ENCODE measurements at regions not wholly inside any gene's neighbourhood (a gene's known extent, or its start where the extent isn't known, plus 50 kb on each side); places are given as distances from the start of the nearest gene placed in this dataset.

DNA sequence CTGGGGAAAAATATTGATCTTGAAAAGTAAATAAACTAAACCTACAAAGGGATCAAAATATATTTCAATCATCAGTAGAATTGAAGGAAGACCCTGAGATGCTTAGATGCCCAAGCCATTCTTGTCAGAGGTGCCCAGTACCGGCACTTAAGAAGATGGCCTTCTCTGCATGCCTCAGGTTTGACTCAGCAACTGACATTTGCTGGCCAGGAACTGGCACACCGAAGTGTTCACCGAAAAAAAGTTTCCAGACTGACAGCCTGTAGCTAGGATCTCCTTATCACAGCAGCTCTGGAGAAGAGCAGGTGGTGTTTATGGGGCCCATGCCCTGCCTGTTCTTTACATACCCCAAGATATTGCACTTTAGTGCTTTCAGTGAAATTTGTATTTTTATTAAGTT lies 203.2 kb downstream of the MOXD1 start (continued):
- TF ChIP-seq CHD7 (IDR thresholded peaks at IDR 0.05; ENCODE audit: insufficient replicate concordance, low read length) = no peak
- TF ChIP-seq, protein P1, sequence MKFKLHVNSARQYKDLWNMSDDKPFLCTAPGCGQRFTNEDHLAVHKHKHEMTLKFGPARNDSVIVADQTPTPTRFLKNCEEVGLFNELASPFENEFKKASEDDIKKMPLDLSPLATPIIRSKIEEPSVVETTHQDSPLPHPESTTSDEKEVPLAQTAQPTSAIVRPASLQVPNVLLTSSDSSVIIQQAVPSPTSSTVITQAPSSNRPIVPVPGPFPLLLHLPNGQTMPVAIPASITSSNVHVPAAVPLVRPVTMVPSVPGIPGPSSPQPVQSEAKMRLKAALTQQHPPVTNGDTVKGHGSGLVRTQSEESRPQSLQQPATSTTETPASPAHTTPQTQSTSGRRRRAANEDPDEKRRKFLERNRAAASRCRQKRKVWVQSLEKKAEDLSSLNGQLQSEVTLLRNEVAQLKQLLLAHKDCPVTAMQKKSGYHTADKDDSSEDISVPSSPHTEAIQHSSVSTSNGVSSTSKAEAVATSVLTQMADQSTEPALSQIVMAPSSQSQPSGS (IDR thresholded peaks at IDR 0.05; ENCODE audit: low read length) = no peak
- no peak for TF ChIP-seq TAF7 (optimal IDR thresholded peaks at IDR 0.05; ENCODE audit: borderline replicate concordance, low read depth, low read length)
- no peak for TF ChIP-seq SAP30 (IDR thresholded peaks at IDR 0.05; ENCODE audit: insufficient read depth, insufficient replicate concordance, low read length)
- TF ChIP-seq POLR2A (IDR thresholded peaks at IDR 0.05; ENCODE audit: control extremely low read depth in 1 of 2, low read depth in 2 of 2, low read length in 2 of 2) = no peak
- TF ChIP-seq MAX (IDR thresholded peaks at IDR 0.05) = no peak
- TF ChIP-seq RAD21 (IDR thresholded peaks at IDR 0.05 in 1 of 2, conservative IDR thresholded peaks at IDR 0.05 in 1 of 2; ENCODE audit: low read depth in 2 of 2, low read length in 2 of 2) = no peak
- TF ChIP-seq TEAD4 (IDR thresholded peaks at IDR 0.05; ENCODE audit: low read depth, low read length) = no peak

Measured in H1 (cell line).